MM.1S (cell line): ENCODE measurements at regions not wholly inside any gene's neighbourhood (a gene's known extent, or its start where the extent isn't known, plus 50 kb on each side); places are given as distances from the start of the nearest gene placed in this dataset.

Experiments
- DNase-seq: peaks from one replicate; pipeline ENCODE4 v3.0.0-alpha.2; 2015
- H2AFZ ChIP-seq: fragments of 300-600 bp; sonication (generic); 2 replicates; pipeline ENCODE4 v1.6.0; 2016; ENCODE audit warnings: antibody characterized with exemption, low read length
- H3F3A ChIP-seq: fragments of 300-600 bp; sonication (generic); 2 replicates; pipeline ENCODE4 v1.6.1; 2016; ENCODE audit warnings: mild to moderate bottlenecking, antibody characterized with exemption, low read length, moderate library complexity, mixed read lengths; ENCODE audit not compliant: insufficient read depth
- H3K27ac ChIP-seq: fragments of 300-600 bp; sonication (generic); 2 replicates; pipeline ENCODE4 v1.5.1; 2016; ENCODE audit warnings: mild to moderate bottlenecking, low read length
- H3K27me3 ChIP-seq: fragments of 300-600 bp; sonication (generic); replicated peaks from 2 replicates; pipeline ENCODE4 v1.6.0; 2016; ENCODE audit warnings: low read length; ENCODE audit not compliant: insufficient read depth
- H3K36me3 ChIP-seq: fragments of 300-600 bp; sonication (generic); replicated peaks from 2 replicates; pipeline ENCODE4 v1.6.1; 2016; ENCODE audit warnings: mild to moderate bottlenecking, low read length, mixed read lengths; ENCODE audit not compliant: insufficient read depth
- H3K4me1 ChIP-seq: fragments of 300-600 bp; sonication (generic); 2 replicates; pipeline ENCODE4 v1.6.1; 2016; ENCODE audit warnings: low read length, mixed read lengths
- H3K4me2 ChIP-seq: fragments of 300-600 bp; sonication (generic); 2 replicates; pipeline ENCODE4 v1.6.0; 2016; ENCODE audit warnings: low read depth, low read length
- H3K4me3 ChIP-seq: fragments of 300-600 bp; sonication (generic); 2 replicates; pipeline ENCODE4 v1.5.1; 2016; ENCODE audit warnings: low read length, mixed read lengths
- H3K79me2 ChIP-seq: fragments of 300-600 bp; sonication (generic); 2 replicates; pipeline ENCODE4 v1.6.1; 2016; ENCODE audit warnings: mixed run types, low read length, mixed read lengths
- H3K9ac ChIP-seq: fragments of 300-600 bp; sonication (generic); 2 replicates; pipeline ENCODE4 v1.6.1; 2016; ENCODE audit warnings: low read length, mixed read lengths
- H3K9me2 ChIP-seq: fragments of 300-600 bp; sonication (generic); replicated peaks from 2 replicates; pipeline ENCODE4 v1.6.1; 2016; ENCODE audit warnings: mild to moderate bottlenecking, low read length, mixed read lengths; ENCODE audit not compliant: insufficient read depth
- H3K9me3 ChIP-seq: fragments of 300-600 bp; sonication (generic); replicated peaks from 2 replicates; pipeline ENCODE4 v1.6.1; 2016; ENCODE audit warnings: mild to moderate bottlenecking, low read length, mixed read lengths; ENCODE audit not compliant: insufficient read depth
- H4K20me1 ChIP-seq: fragments of 300-600 bp; sonication (generic); 2 replicates; pipeline ENCODE4 v1.6.1; 2016; ENCODE audit warnings: mild to moderate bottlenecking, low read length, moderate library complexity, mixed read lengths; ENCODE audit not compliant: insufficient read depth
- CTCF ChIP-seq: fragments of 300-600 bp; sonication (generic); IDR thresholded peaks from 2 replicates; pipeline ENCODE4 v1.5.1; 2016; ENCODE audit warnings: antibody characterized with exemption, low read length, mixed read lengths
- EZH2 ChIP-seq: fragments of 300-600 bp; sonication (generic); optimal IDR thresholded peaks from 2 replicates; pipeline ENCODE3; 2017; ENCODE audit warnings: low read depth, mild to moderate bottlenecking, antibody characterized with exemption, low read length, mixed read lengths
- EZH2phosphoT487 ChIP-seq: fragments of 300-600 bp; sonication (generic); IDR thresholded peaks from 2 replicates; pipeline ENCODE4 v1.6.1; 2018; ENCODE audit warnings: antibody characterized with exemption, low read length

GRCh38 chr7:52980129-52980528, 55.3 kb upstream of the POM121L12 start:
- Histone ChIP-seq H4K20me1 (no peaks in the 10 kb centered on the region), H3K9me3 (no peaks in the 10 kb centered on the region), H3K9me2 (no peaks in the 10 kb centered on the region), H3K79me2 (no peaks in the 10 kb centered on the region), H3K4me3 (no peak overlapping the region), H2AFZ (no peak overlapping the region), H3K9ac (no peak overlapping the region), H3K4me2 (no peak overlapping the region), H3F3A (no peaks in the 10 kb centered on the region), H3K27ac (no peak overlapping the region), H3K4me1 (no peaks in the 10 kb centered on the region), H3K36me3 (no peaks in the 10 kb centered on the region), H3K27me3 (no peaks in the 10 kb centered on the region)
- TF ChIP-seq EZH2: no peak
- TF ChIP-seq EZH2phosphoT487: no peak
- no peak for TF ChIP-seq CTCF
- DNase-seq: no peak

DNA sequence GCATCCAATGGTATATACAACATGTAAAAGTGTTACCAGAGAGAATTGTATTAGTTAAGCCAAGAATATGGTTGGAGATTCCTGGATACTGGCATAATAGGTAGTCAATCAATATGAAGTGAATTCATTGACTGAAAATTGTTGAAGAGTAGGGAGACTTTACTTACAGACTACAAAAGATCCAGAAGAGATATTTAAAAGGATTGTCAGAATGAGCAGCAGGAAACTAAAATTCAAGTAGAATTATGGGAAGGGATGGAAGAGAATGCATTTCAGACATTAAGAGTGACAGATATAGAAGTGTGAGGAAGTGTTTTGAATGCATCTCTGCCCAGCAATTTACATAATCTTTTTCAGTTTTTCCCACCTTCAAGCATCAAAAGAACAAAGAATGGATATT, 62.3 kb upstream of the POM121L12 start:
- Histone ChIP-seq H3K27ac (no peak overlapping the region), H3K4me3 (no peak overlapping the region), H3K4me1 (no peaks in the 10 kb centered on the region), H3K9me3 (no peaks in the 10 kb centered on the region), H3F3A (no peaks in the 10 kb centered on the region), H3K36me3 (no peaks in the 10 kb centered on the region), H3K79me2 (no peaks in the 10 kb centered on the region), H3K4me2 (no peak overlapping the region), H3K27me3 (no peaks in the 10 kb centered on the region), H4K20me1 (no peaks in the 10 kb centered on the region), H2AFZ (no peak overlapping the region), H3K9ac (no peak overlapping the region), H3K9me2 (no peaks in the 10 kb centered on the region)
- TF ChIP-seq CTCF (no peak), EZH2 (no peak), EZH2phosphoT487 (no peak)
- no peak for DNase-seq

GRCh38 chr7:52962402-52963076, 72.9 kb upstream of the POM121L12 start:
- Histone ChIP-seq H3K79me2 (no peaks in the 10 kb centered on the region), H3F3A (no peaks in the 10 kb centered on the region), H3K9ac (no peak overlapping the region), H3K4me3 (no peak overlapping the region), H3K36me3 (no peaks in the 10 kb centered on the region), H3K27ac (no peak overlapping the region), H3K4me1 (no peaks in the 10 kb centered on the region), H3K27me3 (no peaks in the 10 kb centered on the region), H4K20me1 (no peaks in the 10 kb centered on the region), H2AFZ (no peak overlapping the region), H3K4me2 (no peak overlapping the region), H3K9me3 (no peaks in the 10 kb centered on the region), H3K9me2 (no peaks in the 10 kb centered on the region)
- TF ChIP-seq CTCF: no peak
- TF ChIP-seq EZH2phosphoT487: no peak
- no peak for TF ChIP-seq EZH2
- DNase-seq: no peak
